WERI-Rb-1 (cell line): ENCODE measurements at regions not wholly inside any gene's neighbourhood (a gene's known extent, or its start where the extent isn't known, plus 50 kb on each side); places are given as distances from the start of the nearest gene placed in this dataset.

Experiments used
- DNase-seq: peaks from one replicate; pipeline ENCODE4 v3.0.0-alpha.2; 2020
- H3K27ac ChIP-seq: fragments of 250-450 bp; sonication (Bioruptor Pico); 2 replicates; pipeline ENCODE4 v1.5.1; 2020; ENCODE audit warnings: mild to moderate bottlenecking, moderate library complexity
- H3K27me3 ChIP-seq: fragments of 250-450 bp; sonication (Bioruptor Pico); 2 replicates; pipeline ENCODE4 v1.5.1; 2021; ENCODE audit warnings: mild to moderate bottlenecking, low read depth, moderate library complexity; ENCODE audit not compliant: insufficient read depth, severe bottlenecking
- H3K36me3 ChIP-seq: fragments of 250-450 bp; sonication (Bioruptor Pico); 2 replicates; pipeline ENCODE4 v1.5.1; 2020; ENCODE audit warnings: mild to moderate bottlenecking, moderate library complexity
- H3K4me3 ChIP-seq: 2 replicates; pipeline ENCODE4 v1.5.1; 2011; ENCODE audit warnings: low read depth, mild to moderate bottlenecking, control low read depth, low read length
- H3K9me3 ChIP-seq: fragments of 250-450 bp; sonication (Bioruptor Pico); 2 replicates; pipeline ENCODE4 v1.5.1; 2021; ENCODE audit warnings: mild to moderate bottlenecking, moderate library complexity; ENCODE audit not compliant: severe bottlenecking
- CTCF ChIP-seq: IDR thresholded peaks from 2 replicates; pipeline ENCODE4 v1.5.1; 2011; ENCODE audit warnings: low read depth, mild to moderate bottlenecking, control low read depth, inconsistent platforms, low read length

GRCh38 chr1:119288751-119289150 lies 79.8 kb upstream of the HAO2 start:
- Histone ChIP-seq H3K36me3 (no peaks in the 10 kb centered on the region), H3K27me3 (no peaks in the 10 kb centered on the region), H3K9me3 (no peaks in the 10 kb centered on the region), H3K27ac (no peak overlapping the region), H3K4me3 (no peak overlapping the region)
- TF ChIP-seq CTCF = no peak
- DNase-seq = no peak

GRCh38 chr1:119290297-119290696 lies 78.3 kb upstream of the HAO2 start:
- Histone ChIP-seq H3K4me3 (no peak overlapping the region), H3K9me3 (no peaks in the 10 kb centered on the region), H3K36me3 (no peaks in the 10 kb centered on the region), H3K27ac (no peak overlapping the region), H3K27me3 (no peaks in the 10 kb centered on the region)
- DNase-seq = no peak
- no peak for TF ChIP-seq CTCF

GRCh38 chr1:119291611-119292206 lies 76.9 kb upstream of the HAO2 start:
- DNase-seq = no peak
- Histone ChIP-seq H3K4me3 (no peak overlapping the region), H3K36me3 (no peaks in the 10 kb centered on the region), H3K27ac (no peak overlapping the region), H3K9me3 (no peaks in the 10 kb centered on the region), H3K27me3 (no peaks in the 10 kb centered on the region)
- no peak for TF ChIP-seq CTCF

GRCh38 chr1:119293797-119294196 lies 74.8 kb upstream of the HAO2 start:
- no peaks in the 10 kb centered on the region for H3K27me3 ChIP-seq
- no peak for DNase-seq
- no peak overlapping the region for H3K4me3 ChIP-seq
- no peaks in the 10 kb centered on the region for H3K36me3 ChIP-seq
- no peak overlapping the region for H3K27ac ChIP-seq
- TF ChIP-seq CTCF = no peak
- no peaks in the 10 kb centered on the region for H3K9me3 ChIP-seq

GRCh38 chr1:119294199-119294598 lies 74.4 kb upstream of the HAO2 start:
- H3K36me3 ChIP-seq = no peaks in the 10 kb centered on the region
- H3K27me3 ChIP-seq = no peaks in the 10 kb centered on the region
- H3K4me3 ChIP-seq = no peak overlapping the region
- peaks cover 1% of the 10 kb centered on the region for H3K9me3 ChIP-seq
- 0 out of 2 replicates have a peak overlapping the region, but pooled peaks have one; percentile 10 for H3K27ac ChIP-seq
- DNase-seq = peak; percentile 38
- no peak for TF ChIP-seq CTCF

GRCh38 chr1:119294722-119295121 lies 73.9 kb upstream of the HAO2 start:
- Histone ChIP-seq H3K36me3 (no peaks in the 10 kb centered on the region), H3K4me3 (no peak overlapping the region), H3K27me3 (no peaks in the 10 kb centered on the region), H3K9me3 (peaks cover 6% of the 10 kb centered on the region), H3K27ac (0 out of 2 replicates have a peak overlapping the region, but pooled peaks have one; percentile 31)
- TF ChIP-seq CTCF = no peak
- no peak for DNase-seq
